ENCODE measurements at regions not wholly inside any gene's neighbourhood (a gene's known extent, or its start where the extent isn't known, plus 50 kb on each side); places are given as distances from the start of the nearest gene placed in this dataset.
A peak's percentile ranks its signal among the peaks of the same experiment; 100 is the strongest.

DNA sequence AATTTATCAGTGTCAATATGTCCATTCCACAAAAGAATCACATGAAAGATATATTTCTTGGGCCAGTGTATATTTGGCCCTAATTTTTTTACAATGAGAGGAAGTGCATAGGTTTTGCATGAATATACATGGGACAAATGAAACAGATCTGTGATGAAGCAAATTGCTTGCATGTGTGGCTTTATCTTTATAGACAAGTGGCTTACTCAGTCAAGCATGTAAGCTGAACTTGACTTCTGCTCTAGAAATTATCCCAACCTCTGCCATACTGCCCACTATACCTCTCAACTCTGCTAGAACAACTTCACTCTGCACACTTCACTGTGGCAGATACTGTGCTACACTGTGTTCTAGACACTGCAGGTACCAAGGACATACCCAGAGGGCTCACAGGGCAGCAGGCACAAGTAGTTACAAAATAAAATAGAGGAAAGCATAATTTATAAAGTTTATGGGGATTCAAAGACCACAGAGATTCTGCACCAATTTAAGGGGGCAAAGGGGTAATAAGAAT, 349.2 kb upstream of the HSF2 start:
- Histone ChIP-seq H3K4me3 (ENCODE audit: low read depth, low read length) (no peak overlapping the region), H3K27me3 (ENCODE audit: insufficient read depth, low read depth, severe bottlenecking) (no peaks in the 10 kb centered on the region), H3K9me3 (ENCODE audit: severe bottlenecking) (no peaks in the 10 kb centered on the region), H3K36me3 (no peaks in the 10 kb centered on the region), H3K27ac (no peak overlapping the region)
- TF ChIP-seq CTCF (IDR thresholded peaks at IDR 0.05; ENCODE audit: low read depth, low read length) = no peak
- no peak for DNase-seq

DNA sequence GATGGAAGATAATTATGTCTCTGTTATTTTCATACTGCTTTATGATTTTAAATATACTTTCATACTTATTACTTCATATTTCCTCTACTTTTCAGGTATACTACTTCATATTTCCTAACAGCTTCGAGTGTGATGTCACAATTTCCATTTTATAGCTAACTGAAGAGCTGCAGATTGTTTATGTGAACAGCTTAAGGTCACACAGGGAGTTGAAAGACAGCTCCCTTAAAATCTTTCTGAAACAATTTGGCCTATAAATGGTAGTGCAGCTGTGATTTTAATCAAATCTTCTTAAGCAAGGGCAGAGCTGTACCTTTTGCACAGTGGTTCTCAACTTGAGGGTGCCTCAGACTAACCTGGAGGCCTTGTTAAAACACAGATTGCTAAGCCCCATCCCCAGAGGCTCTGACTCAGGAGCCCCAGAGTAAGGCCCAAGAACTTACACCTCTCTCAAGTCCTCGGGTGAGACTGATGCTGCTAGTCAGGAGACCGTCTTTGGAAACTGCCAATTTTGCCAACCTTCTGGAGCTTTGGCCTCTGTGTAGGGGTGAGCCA, 347.0 kb upstream of the HSF2 start:
- H3K27ac ChIP-seq = no peak overlapping the region
- no peaks in the 10 kb centered on the region for H3K9me3 ChIP-seq (ENCODE audit: severe bottlenecking)
- H3K27me3 ChIP-seq (ENCODE audit: insufficient read depth, low read depth, severe bottlenecking) = no peaks in the 10 kb centered on the region
- H3K36me3 ChIP-seq = no peaks in the 10 kb centered on the region
- DNase-seq = no peak
- H3K4me3 ChIP-seq (ENCODE audit: low read depth, low read length) = no peak overlapping the region
- no peak for TF ChIP-seq CTCF (IDR thresholded peaks at IDR 0.05; ENCODE audit: low read depth, low read length)

DNA sequence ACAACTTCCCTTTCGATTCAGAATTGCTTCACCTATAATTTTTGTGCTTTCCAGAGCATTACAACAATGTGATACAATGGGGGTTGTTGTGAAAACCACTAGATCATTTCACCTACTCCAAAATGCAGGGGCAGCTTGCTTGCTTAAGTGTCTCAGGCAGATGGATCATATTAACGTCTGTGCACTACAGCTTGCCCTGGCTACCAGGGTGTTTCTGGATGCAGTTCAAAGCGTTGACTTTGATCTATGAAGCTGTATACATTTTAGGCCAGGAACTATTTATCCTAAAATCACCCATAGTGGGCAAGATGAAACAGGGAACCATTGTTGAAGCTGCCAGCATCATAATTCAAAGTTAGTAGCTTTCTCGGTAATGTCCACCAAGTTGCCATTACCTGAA, 339.5 kb upstream of the HSF2 start:
- TF ChIP-seq CTCF (IDR thresholded peaks at IDR 0.05; ENCODE audit: low read depth, low read length) = no peak
- DNase-seq = no peak
- no peak overlapping the region for H3K4me3 ChIP-seq (ENCODE audit: low read depth, low read length)

GRCh38 chr6:122061855-122062254, 337.6 kb upstream of the HSF2 start:
- H3K9me3 ChIP-seq (ENCODE audit: severe bottlenecking) = no peaks in the 10 kb centered on the region
- H3K4me3 ChIP-seq (ENCODE audit: low read depth, low read length) = no peak overlapping the region
- no peaks in the 10 kb centered on the region for H3K36me3 ChIP-seq
- no peak for TF ChIP-seq CTCF (IDR thresholded peaks at IDR 0.05; ENCODE audit: low read depth, low read length)
- no peaks in the 10 kb centered on the region for H3K27me3 ChIP-seq (ENCODE audit: insufficient read depth, low read depth, severe bottlenecking)
- DNase-seq = no peak
- no peak overlapping the region for H3K27ac ChIP-seq

More for the DNA sequence above, 339.5 kb upstream of the HSF2 start:
- H3K27me3 ChIP-seq (ENCODE audit: insufficient read depth, low read depth, severe bottlenecking) = no peaks in the 10 kb centered on the region
- no peaks in the 10 kb centered on the region for H3K9me3 ChIP-seq (ENCODE audit: severe bottlenecking)
- no peak overlapping the region for H3K27ac ChIP-seq
- H3K36me3 ChIP-seq = no peaks in the 10 kb centered on the region

DNA sequence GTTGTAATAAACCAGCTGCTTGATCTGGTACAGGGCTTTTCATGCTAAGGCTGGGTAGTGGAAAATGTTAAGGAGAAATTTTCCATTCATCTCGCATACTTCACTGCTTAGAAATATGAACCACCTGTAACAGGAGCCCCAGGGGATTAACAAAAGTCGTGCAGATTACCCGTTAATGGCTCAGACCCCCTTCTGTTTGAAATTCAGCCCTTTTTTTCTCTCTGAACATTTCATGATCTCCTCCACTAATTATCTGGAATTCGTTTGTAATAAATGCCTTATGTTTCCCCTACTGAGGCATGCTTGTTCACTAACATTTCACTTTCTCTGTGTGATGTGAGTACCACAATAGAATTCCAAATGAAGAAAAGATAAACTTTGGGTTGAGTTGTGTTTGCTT, 336.4 kb upstream of the HSF2 start:
- no peaks in the 10 kb centered on the region for H3K9me3 ChIP-seq (ENCODE audit: severe bottlenecking)
- no peaks in the 10 kb centered on the region for H3K36me3 ChIP-seq
- H3K27me3 ChIP-seq (ENCODE audit: insufficient read depth, low read depth, severe bottlenecking) = no peaks in the 10 kb centered on the region
- H3K4me3 ChIP-seq (ENCODE audit: low read depth, low read length) = no peak overlapping the region
- no peak overlapping the region for H3K27ac ChIP-seq
- peak; percentile 19 for DNase-seq
- TF ChIP-seq CTCF (IDR thresholded peaks at IDR 0.05; ENCODE audit: low read depth, low read length) = no peak

- H3K27me3 ChIP-seq (ENCODE audit: insufficient read depth, low read depth, severe bottlenecking) = no peaks in the 10 kb centered on the region
- no peak for TF ChIP-seq CTCF (IDR thresholded peaks at IDR 0.05; ENCODE audit: low read depth, low read length)
- no peak overlapping the region for H3K4me3 ChIP-seq (ENCODE audit: low read depth, low read length)
- H3K36me3 ChIP-seq = no peaks in the 10 kb centered on the region
- H3K9me3 ChIP-seq (ENCODE audit: severe bottlenecking) = no peaks in the 10 kb centered on the region
- no peak for DNase-seq
- no peak overlapping the region for H3K27ac ChIP-seq
Measured at GRCh38 chr6:122063761-122064160, 335.7 kb upstream of the HSF2 start.

Data from WERI-Rb-1 (cell line).